IPS DF 19.7 (cell line): ENCODE measurements at regions not wholly inside any gene's neighbourhood (a gene's known extent, or its start where the extent isn't known, plus 50 kb on each side); places are given as distances from the start of the nearest gene placed in this dataset.

ENCODE experiments used
- DNase-seq: peaks from one replicate; pipeline ENCODE4 v3.0.0-alpha.2; 2013; ENCODE audit warnings: low read depth, low spot score

DNA sequence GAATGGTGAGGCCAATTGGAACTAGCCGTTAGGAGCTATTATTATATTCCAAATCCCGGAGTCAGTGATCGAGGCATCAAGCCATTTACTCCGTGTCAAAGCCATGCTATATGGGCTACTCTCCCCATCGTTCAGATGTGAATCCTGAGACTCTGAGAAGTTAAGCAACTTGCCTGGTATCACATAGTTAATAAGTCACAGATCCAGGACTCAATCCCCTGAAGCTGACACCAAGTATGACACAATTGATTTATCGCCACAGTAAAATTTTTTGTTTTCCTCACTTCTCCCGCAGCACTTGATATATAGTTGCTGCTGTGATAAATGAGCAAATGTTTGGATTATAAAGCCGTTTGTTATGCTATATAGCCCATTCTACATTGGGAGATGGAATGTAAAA lies 50.8 kb upstream of the TSHZ2 start:
- no peak for DNase-seq

DNA sequence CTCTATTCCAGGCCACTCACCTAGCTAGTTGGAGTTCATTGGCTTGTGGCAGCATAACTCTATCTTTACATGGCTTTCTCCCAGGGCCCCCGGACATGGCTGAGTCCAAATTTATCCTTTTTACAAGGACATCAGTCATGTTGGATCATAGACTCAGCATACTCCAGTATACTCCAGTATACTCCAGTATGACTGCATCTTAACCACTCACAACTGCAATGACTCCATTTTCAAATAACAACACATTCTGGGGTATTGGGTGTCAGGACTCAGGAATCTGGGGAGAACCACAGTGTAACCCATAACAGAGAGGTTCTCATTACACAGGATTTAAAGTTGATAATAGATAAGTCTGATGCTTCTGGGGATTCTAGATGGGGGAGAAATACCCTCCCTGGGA lies 53.8 kb upstream of the TSHZ2 start:
- no peak for DNase-seq

GRCh38 chr20:52915564-52915963 lies 56.6 kb upstream of the TSHZ2 start:
- no peak for DNase-seq

DNA sequence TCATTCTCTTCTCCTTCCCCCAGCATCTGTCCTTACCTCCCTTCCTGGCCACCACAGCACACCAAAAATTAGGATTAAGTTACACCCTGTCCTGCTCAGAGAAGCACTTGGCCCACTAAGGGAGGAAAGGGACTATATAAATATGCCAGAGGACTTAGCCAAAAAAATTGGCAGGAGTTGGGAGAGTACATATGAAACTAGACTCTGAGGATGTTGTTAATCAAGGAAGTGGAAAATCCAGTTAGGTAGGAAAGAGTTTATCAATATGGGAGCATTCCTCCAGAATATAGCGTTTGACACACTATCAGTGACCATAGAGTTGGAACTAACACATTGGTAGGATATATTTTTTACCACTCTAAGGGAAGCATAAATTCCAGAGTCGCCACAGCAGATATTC lies 57.3 kb upstream of the TSHZ2 start:
- no peak for DNase-seq

DNA sequence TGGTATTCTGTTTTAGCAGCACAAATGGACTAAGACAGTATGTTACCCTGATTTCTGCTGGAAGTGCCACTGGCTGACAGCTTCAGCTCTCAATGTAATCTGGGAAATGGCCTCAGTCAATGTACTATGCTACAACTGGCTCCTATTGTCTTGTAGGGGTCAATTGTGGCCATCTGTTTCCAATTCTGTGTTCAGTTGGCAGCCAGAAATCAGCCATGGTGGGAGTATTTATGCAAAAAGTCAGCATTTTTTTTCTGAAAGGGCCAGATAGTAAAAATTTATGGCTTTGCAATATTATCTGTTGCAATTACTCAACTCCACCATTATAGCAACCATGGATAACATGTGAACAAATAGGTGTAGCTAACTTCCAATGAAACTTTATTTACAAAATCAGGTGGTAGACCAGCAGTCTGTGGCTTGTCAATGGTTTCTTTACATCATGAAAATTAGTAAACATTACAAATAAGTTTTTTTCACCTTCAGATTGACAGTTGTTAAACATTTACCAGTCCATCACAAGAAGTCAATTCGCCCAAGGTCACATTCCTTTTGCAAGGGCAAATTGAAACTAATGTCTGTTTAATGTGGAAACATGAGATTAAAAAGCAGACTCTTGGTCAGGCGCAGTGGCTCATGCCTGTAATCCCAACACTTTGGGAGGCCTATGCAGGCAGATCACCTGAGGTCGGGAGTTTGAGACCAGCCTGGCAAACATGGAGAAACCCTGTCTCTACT lies 58.3 kb upstream of the TSHZ2 start:
- no peak for DNase-seq

GRCh38 chr20:52905241-52905994 lies 66.7 kb upstream of the TSHZ2 start:
- no peak for DNase-seq

- no peak for DNase-seq
These were observed 67.3 kb upstream of the TSHZ2 start for GRCh38 chr20:52904837-52905236.

GRCh38 chr20:52899041-52899608 lies 73.0 kb upstream of the TSHZ2 start:
- DNase-seq = no peak

- DNase-seq = no peak
These were observed 75.8 kb upstream of the TSHZ2 start for GRCh38 chr20:52896348-52896747.

DNA sequence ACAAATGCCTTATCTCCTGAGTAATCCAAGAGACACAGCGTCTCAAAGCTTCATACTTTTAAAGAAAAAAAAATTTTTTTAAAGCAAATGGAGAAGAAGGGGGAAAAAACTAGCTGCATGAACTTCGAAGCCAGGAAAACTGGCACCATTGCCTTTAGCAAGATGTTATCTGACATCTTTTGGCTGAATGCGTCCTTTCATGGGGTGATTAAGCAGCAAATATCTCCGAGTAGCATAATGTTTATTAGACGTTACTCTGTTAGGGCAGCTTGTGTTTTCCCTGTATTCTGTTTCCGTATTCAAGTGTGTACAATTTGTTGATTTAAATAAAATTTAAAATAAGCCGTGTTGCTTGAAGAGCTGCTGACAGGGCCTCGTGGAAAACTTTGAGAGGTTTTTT lies 76.5 kb upstream of the TSHZ2 start:
- no peak for DNase-seq

DNA sequence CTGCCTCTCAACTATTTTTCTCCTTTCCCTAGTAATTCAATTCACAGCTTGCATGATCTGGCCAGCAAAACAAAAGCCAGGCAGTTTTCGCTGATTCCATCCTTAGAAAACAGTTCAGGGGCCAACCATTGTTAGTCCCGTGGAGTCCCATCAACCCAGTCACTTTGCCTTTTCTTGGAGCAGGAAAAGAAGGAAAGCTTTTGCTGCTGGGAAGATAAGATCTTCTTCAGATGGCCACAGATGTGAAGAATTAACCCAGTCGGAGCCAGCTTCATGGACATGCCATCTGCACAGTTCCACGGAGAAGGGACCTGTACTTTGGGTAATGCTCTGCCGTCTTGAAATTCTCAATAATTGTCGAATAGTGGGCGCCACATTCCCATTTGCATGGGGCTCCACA lies 76.9 kb upstream of the TSHZ2 start:
- no peak for DNase-seq

- DNase-seq = no peak
These were observed 78.7 kb upstream of the TSHZ2 start for GRCh38 chr20:52893498-52893897.

GRCh38 chr20:52892023-52892422 lies 80.1 kb upstream of the TSHZ2 start:
- no peak for DNase-seq

GRCh38 chr20:52890130-52890529 lies 82.0 kb upstream of the TSHZ2 start:
- no peak for DNase-seq

DNA sequence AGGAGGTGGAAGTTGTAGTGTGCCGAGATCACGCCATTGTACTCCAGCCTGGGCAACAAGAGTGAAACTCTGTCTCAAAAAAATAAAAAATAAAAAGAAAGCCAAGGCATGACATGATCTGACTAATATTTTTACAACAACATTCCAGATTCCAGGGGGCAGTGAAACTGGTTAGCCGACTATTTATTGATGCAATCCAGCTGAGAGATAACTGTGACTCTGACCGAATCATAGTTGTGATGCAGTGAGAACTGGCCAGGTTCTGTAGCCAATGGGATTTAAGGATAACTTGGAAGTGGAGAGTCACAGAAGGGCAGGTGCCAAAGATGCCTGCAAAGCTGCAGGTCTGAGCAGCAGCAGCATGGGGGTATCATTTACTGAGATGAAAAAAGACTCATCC lies 82.9 kb upstream of the TSHZ2 start:
- no peak for DNase-seq

- no peak for DNase-seq
These were observed 84.1 kb upstream of the TSHZ2 start for GRCh38 chr20:52888096-52888495.

GRCh38 chr20:52880997-52881396 lies 91.2 kb upstream of the TSHZ2 start:
- DNase-seq = no peak

DNA sequence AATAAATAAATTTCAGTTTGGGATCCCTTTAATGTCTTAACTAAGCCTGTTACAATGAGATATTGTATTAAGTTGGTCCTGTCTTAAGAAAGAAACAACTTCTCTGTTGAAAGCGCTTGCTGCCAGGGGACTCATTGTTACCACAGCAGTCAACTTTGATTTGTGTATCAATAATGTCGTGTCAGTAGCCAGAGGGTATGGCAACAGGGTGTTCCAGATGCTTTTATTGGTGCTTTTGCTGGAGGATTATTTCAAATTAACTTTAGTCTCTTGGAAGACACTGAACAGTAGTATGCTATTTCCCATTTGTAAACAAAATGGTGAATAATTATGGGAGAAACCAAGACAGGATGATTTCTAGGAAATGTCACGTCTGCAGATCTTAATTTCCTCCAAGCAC lies 91.9 kb upstream of the TSHZ2 start:
- DNase-seq = no peak

GRCh38 chr20:52874241-52874640 lies 97.9 kb upstream of the TSHZ2 start:
- DNase-seq = no peak

DNA sequence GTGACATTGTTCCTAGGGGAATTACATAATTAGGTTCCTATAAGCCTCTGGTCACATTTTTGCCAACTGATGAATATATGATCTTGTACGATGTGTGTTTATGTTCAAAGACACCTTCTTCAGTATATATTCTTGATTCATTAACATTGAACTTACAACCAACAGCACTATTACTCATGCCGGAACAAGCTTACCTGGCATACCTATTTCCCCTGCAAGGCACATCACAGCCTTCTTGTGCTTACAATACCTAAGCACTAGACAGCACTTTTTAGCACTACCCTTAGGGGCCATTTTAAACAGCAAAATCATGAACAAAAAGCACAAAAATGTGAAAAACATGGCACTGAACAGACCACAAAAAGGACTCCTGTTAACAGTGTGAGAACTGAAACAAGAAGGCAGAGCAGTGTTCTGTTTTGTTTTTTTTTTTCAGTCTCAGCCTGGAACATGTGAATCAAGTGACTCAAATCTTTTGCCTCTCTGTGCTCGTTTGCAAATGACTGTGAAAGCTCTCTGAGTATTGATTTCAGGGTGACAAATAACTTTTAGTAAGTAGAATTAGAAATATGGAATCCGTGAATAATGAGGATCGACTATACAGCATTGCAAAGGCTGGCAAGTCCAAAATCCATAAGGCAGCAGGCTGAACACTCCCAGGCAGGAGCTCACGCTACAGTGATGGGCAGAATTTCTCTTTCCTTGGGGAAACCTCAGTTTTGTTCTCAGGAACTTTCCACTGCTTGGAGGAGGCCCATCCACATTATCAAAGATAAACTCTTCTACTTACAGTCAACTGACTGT lies 102.3 kb upstream of the TSHZ2 start:
- DNase-seq = no peak

GRCh38 chr20:52869276-52869675 lies 102.9 kb upstream of the TSHZ2 start:
- DNase-seq = no peak

DNA sequence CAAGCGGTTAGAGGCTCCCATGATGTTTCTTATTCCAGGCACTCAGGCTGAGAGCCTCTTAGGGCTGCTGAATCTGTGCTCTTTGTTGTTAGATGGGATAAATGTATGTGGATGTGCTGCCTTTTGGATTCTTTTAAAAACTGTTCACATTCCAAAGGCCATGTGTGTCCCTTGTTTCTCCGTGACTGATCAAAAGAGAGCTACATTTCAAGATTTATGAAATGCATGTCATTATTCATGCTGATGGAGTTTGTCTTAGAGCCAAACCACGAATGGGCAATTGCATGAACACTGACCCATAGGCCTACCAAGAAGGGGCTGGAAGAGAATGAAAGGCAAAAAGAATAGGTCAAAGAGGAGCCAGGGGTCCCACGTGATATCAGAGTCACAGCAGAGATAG lies 104.9 kb upstream of the TSHZ2 start:
- DNase-seq = no peak
